ENCODE measurements at regions not wholly inside any gene's neighbourhood (a gene's known extent, or its start where the extent isn't known, plus 50 kb on each side); places are given as distances from the start of the nearest gene placed in this dataset.

DNA sequence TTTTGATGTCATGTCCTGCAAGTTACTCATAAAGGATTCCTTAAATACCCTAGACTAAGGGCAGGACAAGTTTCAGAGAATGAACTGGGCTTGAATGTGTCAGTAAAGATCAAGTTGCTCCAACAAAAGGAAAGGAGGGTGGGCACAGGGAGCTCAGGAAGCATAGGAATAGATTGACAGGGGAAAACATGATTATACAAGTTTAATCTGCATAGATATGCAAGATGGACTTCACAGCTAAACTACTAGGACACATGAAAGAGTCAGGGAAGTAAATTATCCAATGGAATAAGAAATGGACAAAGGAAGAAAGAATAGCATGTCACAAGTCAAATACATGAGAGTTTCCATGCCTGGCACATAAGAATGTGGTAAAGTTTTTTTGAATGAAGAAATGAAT is 203.9 kb upstream of the SAMSN1 start (continued):
- TF ChIP-seq, protein P1, sequence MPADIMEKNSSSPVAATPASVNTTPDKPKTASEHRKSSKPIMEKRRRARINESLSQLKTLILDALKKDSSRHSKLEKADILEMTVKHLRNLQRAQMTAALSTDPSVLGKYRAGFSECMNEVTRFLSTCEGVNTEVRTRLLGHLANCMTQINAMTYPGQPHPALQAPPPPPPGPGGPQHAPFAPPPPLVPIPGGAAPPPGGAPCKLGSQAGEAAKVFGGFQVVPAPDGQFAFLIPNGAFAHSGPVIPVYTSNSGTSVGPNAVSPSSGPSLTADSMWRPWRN (IDR thresholded peaks at IDR 0.05; ENCODE audit: low read depth): no peak

DNA sequence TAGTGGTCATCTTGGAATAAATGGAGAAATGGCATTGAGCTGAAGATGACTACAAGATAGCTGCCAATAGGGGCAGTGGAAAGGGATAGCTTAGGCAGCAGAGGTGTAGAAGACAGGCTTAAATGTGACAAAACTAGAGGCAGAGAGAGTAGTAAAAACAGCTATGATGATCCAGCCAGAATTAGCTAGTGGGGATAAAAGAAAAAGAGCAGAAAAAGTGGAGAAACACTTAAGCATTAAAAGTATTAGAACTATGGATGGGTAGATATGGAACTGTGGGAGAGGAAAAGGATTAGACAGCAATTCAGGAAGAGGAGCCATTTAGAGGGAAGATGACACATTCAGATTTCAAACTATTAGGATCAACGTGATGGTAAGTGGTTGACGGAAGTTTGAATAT is 202.5 kb upstream of the SAMSN1 start:
- WGBS (ENCODE audit: insufficient coverage, low coverage, missing lambda C conversion rate): 11% methylated on average over 2 of the region's 2 CpGs
- no peaks in the 10 kb centered on the region for H3K9me3 ChIP-seq (replicated peaks; ENCODE audit: control insufficient read depth, insufficient read depth, low read depth, low read length)
- peak overlapping the region; percentile 5; the same call in 1 of the 3 replicates for H3K27ac ChIP-seq (ENCODE audit: extremely low read depth, low read depth, low read length)
- ChIA-PET CTCF (ENCODE audit: low intra/inter-chr PET ratio) (no interaction called here), POLR2A (interaction anchor here (0.6 to 1.7 kb wide), 2 partner anchors 9 to 267 kb away, joined by 3 to 7 read pairs; no protein-coding TSS in a partner anchor)
- peaks cover 23% of the 10 kb centered on the region for H3K36me3 ChIP-seq (ENCODE audit: control insufficient read depth, insufficient read depth, low read length)
- no peaks in the 10 kb centered on the region for H3K9me1 ChIP-seq (ENCODE audit: control insufficient read depth, insufficient read depth, low read length)
- FAIRE-seq (no peak), ATAC-seq (no peak), DNase-seq (ENCODE audit: extremely low read depth in 1 of 4, low spot score in 3 of 4) (no peak)
- peak overlapping the region; percentile 83 for H3K4me2 ChIP-seq (ENCODE audit: insufficient read depth, low read length)
- no peak overlapping the region for H2AFZ ChIP-seq (ENCODE audit: low read depth, low read length)
- intact Hi-C loops (cut with micrococcal nuclease) (no loop called here), in situ Hi-C loops (cut with MboI) (loop anchor here (5.0 kb wide), 1 partner anchor 301 kb away; no protein-coding TSS in a partner anchor)
- no TSS peak for BruUV-seq (replicated peaks)
- H3K4me3 ChIP-seq: peak overlapping the region; percentile 35; the same call in 1 of the 2 replicates
- peak overlapping the region in 1 of 2 experiments; percentile 69; a peak in 1 of 4 replicates for H3K9ac ChIP-seq (ENCODE audit: insufficient read depth in 1 of 2, low read depth in 2 of 2, low read length in 2 of 2)
- peaks cover 93% of the 10 kb centered on the region for H3K79me2 ChIP-seq (ENCODE audit: control insufficient read depth, insufficient read depth, low read length)
- H4K20me1 ChIP-seq (replicated peaks; ENCODE audit: control insufficient read depth, insufficient read depth, low read length): no peaks in the 10 kb centered on the region
- H3K4me1 ChIP-seq (replicated peaks in 1 of 2; ENCODE audit: control insufficient read depth in 2 of 2, insufficient read depth in 2 of 2, low read length in 2 of 2): peaks cover 13 to 36% of the 10 kb centered on the region in 2 experiments; a peak in 4 of 5 replicates
- no peaks in the 10 kb centered on the region for H3K27me3 ChIP-seq (ENCODE audit: control insufficient read depth in 2 of 2, insufficient read depth in 2 of 2, low read length in 2 of 2)
- 0 out of 2 replicates have a peak, but pooled peaks have one; percentile 39 for TF ChIP-seq L3MBTL2 (IDR thresholded peaks at IDR 0.05)
- TF ChIP-seq JUNB (CRISPR knock-in tag; conservative IDR thresholded peaks at IDR 0.05): no peak
- TF ChIP-seq BRCA1 (IDR thresholded peaks at IDR 0.05): no peak
- no peak for TF ChIP-seq BRCA1 (CRISPR knock-in tag; IDR thresholded peaks at IDR 0.05)
- no peak for TF ChIP-seq MCM2 (IDR thresholded peaks at IDR 0.05; ENCODE audit: low read depth)
- no peak for TF ChIP-seq NBN (IDR thresholded peaks at IDR 0.05; ENCODE audit: low read depth)
- TF ChIP-seq NFIX (CRISPR knock-in tag; IDR thresholded peaks at IDR 0.05; ENCODE audit: low read depth): no peak
- TF ChIP-seq, protein P2, sequence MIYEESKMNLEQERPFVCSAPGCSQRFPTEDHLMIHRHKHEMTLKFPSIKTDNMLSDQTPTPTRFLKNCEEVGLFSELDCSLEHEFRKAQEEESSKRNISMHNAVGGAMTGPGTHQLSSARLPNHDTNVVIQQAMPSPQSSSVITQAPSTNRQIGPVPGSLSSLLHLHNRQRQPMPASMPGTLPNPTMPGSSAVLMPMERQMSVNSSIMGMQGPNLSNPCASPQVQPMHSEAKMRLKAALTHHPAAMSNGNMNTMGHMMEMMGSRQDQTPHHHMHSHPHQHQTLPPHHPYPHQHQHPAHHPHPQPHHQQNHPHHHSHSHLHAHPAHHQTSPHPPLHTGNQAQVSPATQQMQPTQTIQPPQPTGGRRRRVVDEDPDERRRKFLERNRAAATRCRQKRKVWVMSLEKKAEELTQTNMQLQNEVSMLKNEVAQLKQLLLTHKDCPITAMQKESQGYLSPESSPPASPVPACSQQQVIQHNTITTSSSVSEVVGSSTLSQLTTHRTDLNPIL (CRISPR knock-in tag; IDR thresholded peaks at IDR 0.05): no peak
- 0 out of 2 replicates have a peak, but pooled peaks have one; percentile 51 for TF ChIP-seq HLTF (IDR thresholded peaks at IDR 0.05)
- no peak for TF ChIP-seq KDM4B (IDR thresholded peaks at IDR 0.05; ENCODE audit: borderline replicate concordance in 2 of 2, low read depth in 1 of 2)
- TF ChIP-seq CBX5 (IDR thresholded peaks at IDR 0.05; ENCODE audit: borderline replicate concordance, low read depth): no peak
- TF ChIP-seq, protein P3, sequence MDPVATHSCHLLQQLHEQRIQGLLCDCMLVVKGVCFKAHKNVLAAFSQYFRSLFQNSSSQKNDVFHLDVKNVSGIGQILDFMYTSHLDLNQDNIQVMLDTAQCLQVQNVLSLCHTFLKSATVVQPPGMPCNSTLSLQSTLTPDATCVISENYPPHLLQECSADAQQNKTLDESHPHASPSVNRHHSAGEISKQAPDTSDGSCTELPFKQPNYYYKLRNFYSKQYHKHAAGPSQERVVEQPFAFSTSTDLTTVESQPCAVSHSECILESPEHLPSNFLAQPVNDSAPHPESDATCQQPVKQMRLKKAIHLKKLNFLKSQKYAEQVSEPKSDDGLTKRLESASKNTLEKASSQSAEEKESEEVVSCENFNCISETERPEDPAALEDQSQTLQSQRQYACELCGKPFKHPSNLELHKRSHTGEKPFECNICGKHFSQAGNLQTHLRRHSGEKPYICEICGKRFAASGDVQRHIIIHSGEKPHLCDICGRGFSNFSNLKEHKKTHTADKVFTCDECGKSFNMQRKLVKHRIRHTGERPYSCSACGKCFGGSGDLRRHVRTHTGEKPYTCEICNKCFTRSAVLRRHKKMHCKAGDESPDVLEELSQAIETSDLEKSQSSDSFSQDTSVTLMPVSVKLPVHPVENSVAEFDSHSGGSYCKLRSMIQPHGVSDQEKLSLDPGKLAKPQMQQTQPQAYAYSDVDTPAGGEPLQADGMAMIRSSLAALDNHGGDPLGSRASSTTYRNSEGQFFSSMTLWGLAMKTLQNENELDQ (CRISPR knock-in tag; IDR thresholded peaks at IDR 0.05; ENCODE audit: borderline replicate concordance): no peak
- TF ChIP-seq RBM17 (IDR thresholded peaks at IDR 0.05; ENCODE audit: borderline replicate concordance, low read depth, low read length): no peak
- TF ChIP-seq ZNF263 (CRISPR knock-in tag; IDR thresholded peaks at IDR 0.05; ENCODE audit: borderline replicate concordance): no peak
- TF ChIP-seq PPARD (CRISPR knock-in tag; IDR thresholded peaks at IDR 0.05): no peak

Data from K562 (cell line).